ENCODE measurements at regions not wholly inside any gene's neighbourhood (a gene's known extent, or its start where the extent isn't known, plus 50 kb on each side); places are given as distances from the start of the nearest gene placed in this dataset.

DNA sequence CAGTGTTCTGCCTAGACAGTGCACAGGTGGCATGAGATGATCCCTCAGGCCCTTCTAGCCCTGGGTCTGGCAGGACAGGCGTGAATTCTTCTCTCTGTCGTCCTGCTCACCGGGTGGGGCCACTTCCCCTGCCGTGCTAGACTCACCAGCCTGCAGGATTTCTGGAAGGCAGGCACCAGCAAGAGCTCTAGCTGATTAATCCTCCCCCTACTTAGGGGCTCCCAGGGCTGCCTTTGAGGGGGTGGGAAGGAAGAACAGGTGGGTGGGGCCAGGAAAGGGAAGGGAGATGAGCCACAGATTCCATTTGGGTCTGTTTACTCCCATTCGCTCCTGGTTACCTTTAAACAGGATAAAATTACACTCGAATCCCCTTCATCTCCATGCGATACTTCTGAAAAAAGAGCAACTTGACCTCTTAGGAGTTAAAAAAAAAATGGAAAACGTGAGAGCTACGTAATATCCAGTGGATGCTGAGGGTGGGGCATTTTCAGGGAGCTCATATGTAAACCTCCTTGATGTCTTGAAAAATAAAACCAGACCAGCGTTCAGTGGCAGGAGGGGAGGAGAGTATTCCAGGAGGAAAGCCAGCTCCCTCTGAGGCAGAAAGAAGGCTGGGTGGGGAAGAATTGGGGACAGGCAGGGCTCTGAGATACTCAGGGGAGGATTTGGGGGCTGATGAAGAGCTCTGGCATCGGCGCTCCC lies 665.5 kb downstream of the PTPRU start:
- no peak for DNase-seq

DNA sequence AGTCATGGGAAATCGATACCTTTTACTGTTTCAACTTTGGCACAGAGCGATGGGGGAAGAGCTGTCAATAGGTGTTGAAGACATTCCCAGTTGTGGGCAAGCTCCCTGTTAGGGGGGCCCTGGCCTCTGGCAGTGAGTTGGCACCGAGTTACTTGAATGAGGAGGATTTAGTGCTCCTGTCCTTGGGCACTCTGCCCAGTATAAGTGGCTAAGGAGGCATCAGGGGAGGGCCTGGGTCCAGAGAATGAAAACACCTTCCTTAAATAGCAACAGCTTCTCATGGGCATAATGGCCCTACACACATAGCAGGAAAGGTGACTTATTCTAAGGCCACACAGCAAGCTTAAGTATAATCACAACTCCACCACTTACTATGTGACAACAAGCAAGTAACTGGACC lies 664.4 kb downstream of the PTPRU start:
- no peak for DNase-seq

DNA sequence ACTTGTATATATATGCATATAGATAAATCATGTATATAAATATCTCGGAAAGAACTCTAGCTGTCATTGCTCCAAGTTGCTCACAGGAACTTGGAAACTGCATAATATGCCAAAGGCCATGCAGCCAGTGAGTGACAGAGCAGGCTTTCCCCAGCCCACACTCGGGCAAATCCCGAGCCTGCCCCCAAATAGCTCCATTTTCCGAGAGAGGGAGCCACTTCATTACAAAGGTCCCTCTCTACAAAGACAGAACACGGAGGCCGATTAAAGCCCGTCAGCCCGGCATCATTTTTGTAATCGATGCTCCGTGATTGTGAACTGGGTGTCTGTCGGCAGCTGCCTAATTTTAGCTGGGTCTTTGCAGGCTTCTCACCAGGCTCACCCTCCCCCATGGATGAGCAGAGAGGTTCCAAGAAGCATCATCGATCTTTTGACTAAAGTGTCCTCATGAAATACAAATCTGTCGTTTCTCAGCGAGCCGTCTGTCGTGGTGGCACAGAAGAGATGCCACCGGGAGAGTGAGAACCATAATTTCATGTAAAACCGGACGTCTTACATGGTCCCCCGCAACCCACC lies 663.9 kb downstream of the PTPRU start:
- DNase-seq = no peak

DNA sequence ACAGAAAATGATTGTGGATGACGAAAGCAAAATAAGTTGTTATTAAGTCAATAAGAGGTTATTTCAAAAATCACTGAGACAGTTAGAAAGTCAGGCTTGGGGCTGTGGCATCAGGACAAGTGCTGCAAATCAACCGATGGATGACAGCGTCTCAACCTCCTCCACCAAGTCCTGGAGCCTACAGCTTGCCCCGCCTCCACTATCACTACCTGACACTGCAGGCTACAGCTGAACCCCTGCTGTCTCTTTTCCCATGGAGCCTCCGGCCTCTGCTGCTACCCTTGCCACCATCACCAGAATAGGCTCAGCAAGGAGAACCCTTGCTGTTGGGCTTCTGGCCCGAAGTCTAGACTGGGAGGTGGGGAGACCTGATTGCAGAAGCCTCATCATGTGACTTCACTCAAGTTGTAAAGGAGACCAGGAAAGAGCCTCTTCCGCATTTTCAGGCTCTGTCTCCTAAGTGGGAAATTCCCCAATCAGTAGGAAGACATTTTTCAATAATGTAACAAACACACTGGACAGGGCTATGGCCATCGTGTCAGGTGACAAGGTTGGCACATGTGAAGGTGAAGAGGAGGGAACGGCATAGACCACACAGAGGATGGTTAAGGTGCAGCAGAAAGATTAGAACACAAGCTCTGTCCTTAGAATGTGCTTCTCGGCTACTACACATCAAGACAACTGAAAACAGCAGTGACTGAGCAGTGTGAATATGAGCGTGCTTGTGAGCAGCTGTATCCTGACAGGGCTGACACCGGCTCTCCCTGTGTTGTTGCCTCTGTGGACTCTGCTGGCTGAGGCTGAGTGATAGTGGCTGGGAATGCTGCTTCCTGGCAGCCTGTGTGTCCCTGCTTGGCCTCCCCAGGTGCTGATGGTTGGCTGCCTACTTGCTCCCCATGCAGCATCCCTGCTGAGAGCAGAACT lies 660.7 kb downstream of the PTPRU start:
- no peak for DNase-seq

DNA sequence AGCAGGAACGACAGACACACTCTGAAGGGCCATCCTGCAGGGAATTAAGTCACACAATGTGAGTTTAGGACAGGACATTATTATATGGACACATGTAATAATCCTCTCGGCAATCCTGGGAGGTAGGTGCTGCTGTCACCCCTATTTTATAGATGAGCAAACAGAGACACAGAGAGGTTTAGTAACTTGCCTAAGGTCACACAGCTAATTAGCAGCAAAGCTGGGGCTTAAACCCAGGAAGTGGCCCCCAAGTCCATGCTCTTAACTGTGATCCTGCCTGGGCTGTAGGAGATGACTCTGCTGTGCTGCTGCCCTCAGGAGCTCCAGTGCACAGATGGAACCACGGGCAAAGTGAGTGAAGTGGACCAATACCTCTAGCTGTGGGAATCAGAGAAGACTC lies 660.0 kb downstream of the PTPRU start:
- DNase-seq = no peak

DNA sequence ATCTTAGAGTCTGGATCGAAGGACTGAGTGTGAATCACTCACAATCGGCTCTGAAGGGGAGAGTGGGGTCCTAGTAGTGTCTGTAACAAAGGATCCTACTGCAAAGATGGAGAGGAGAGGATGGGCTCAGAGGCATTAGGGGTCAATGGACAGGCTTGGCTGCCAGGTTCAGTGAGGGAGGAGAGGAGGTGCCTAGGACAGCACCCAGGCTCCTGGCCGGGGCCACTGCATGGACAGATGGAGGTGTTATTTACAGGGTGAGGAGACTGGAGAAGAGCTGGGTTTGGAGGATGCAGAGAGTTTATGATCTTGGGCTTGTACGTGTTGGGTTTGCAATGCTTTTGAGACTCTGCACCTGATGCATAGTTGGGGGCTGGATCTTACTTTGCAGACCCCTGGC lies 658.9 kb downstream of the PTPRU start:
- no peak for DNase-seq

DNA sequence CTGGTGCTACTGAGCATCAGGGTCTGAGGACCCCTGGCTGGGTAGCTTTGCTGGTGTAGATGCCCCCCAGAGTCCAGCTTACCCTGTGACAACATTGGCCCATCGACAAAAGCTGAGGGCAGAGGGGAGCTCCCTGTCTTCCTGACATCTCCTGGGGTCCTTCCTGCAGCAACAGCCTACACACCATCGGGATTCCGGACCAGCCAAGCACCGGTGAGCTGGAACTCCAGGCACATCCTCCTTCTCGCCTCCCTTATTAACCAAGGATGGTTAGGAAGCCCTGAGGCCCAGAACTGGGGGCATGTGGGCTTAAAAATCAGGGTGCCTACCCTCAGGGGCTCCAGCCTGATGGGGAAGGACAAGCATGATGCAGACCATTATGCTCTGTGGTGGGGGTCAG lies 658.0 kb downstream of the PTPRU start:
- DNase-seq = no peak

DNA sequence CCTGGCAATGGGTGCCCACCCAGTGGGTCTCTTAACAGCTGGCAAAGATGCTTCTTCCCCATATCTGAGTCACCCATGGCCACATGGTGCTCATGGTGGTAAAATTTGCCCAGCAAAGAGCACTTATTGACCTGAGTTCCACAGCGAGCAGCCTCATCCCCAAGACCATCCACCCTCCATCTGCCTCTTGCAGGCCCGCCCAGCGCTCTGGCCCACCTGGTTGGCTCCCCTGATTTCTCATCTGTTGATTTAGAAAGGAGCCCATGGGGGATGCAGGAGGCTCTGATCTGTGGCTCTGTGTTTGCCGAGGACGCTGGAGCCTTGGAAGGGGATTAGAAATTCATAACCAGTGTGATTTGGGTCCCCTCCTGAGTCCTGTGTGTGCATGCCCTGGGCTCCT lies 657.5 kb downstream of the PTPRU start:
- no peak for DNase-seq

DNA sequence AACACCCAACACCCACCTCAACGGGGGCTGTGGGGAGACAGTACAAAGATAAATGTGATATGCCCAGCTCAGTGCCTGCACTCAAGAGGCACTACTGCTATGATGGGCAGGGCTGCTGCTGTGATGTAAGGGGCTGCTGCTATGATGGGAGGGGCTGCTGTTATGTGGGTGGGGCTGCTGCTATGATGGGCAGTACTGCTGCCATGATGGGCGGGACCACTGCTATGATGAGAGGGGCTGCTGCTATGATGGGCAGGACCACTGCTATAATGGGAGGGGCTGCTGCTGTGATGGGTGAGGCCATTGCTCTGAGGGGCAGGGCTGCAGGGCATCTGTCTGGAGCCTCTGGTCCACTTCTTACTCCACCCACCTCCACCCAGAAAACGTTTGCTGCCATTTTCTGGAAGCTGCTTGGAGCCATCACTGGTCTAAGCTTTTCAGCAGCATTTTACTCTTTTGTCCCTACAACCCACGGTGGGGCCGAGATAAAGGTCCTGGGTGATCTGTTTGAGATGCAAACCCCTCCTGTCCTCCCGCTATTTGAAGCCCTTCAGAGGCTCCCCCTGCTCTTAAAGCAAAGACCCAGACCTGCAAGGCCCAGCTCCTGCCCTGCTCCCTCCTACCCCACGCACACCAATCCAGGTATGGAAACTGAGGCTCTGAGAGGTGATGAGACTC lies 656.9 kb downstream of the PTPRU start:
- no peak for DNase-seq

DNA sequence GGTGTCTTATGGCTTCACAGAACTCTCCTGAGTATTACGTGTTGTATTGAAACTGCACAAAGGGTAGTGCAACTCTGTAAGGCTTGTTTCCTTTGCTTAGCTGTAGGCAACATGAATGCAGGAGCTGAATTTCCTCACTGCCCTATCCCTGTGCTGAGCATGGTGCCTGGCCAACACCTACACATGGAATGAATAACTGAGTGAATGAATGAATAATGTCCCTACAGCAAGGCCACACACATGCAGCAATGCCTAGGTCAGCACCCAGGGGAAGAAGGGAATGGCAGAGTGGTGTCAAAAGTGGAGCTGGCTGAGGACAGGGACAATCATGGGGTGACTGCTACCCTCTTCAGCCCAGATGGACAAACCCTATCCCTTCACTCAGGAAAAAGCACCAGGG lies 655.9 kb downstream of the PTPRU start:
- DNase-seq = no peak

DNA sequence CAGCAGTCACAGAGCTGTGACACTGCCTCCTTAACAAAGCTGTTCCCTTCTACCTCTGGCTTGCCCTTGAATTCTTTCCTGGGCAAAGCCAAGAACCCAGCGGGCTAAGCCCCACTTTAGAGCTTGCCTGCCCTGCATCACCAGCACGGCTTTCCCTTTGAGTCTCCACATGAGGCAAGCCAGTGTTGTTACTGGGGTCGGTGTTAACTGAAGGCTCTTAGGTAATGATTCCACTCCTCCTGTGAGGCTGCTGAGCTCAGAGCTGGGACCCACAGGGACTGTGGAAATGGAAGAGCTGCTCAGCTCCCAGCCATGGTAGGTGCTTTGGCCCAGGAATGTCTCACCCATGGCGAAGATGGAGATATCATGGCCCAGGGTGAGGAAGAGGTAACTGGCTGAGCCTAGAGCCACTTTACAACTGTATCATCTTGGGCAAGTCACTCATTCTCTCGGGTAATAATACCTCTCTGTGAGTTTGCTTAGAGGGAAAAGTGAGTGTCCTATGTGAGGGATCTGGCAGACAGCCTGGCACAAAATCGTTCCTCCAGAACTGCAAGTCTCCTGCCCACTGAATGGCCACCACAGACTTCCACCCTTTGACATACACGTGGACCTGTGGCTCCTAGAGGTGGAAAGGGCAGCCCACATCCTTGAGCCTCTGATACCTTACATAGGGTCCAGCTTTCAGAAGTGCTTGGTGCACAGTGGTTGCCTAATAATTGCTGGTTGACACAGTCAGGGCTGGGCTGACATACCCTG lies 654.1 kb downstream of the PTPRU start:
- DNase-seq = no peak

DNA sequence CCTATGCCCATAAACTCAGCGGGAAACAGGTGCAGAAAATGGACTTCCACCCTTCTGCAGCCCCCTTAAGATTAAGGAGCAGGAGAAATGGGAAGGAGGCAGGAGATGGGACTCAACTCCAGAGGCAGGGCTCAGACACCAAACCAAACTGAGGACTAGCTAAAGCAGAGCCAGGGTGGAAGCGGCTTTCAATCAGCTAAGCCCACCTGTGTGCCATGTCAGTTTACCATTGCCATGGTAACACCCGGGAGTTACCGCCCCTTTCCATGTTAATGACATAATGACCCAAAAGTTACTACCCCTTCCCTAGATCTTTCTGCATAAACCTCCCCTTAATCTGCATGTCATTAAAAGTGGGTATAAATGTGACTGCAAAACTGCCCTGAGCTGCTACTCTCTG lies 653.5 kb downstream of the PTPRU start:
- no peak for DNase-seq

DNA sequence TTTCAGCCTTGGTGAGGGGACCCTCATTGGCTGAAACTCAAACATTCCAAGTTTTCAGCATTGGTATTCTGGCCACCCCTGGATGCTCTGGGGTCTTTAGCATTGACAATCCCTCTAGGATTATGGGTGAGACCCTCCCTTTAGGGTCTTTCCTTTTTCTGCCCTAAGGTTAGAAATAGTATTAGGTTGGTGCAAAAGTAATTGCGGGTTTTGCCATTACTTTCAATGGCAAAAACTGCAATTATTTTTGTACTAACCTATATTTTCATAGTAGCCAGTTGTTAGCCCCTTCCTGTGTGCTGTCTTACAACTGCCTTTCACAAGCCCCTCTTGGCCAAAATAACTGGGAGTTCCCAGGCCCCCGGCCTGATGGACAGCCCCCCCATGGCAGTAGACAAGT lies 648.4 kb downstream of the PTPRU start:
- DNase-seq = no peak

DNA sequence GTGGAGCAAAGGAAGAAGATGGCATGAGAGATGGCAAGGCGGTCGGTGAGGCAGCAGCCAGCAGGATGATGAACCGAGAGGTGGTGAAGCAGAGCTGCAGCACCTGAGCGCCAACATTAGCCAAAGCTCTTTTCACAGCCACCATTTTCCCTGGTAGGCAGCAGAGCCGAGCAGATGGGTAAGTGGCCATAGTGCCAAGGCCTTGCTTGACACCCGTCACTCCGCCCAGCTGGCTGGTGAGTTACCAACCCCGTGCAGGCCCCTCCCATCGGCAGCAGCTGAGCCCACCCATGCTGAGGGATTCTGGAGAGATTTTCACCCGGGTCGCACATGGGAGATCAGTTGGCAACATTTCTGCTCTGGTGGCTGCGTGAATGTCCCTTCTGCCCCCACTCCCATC lies 647.7 kb downstream of the PTPRU start:
- no peak for DNase-seq

DNA sequence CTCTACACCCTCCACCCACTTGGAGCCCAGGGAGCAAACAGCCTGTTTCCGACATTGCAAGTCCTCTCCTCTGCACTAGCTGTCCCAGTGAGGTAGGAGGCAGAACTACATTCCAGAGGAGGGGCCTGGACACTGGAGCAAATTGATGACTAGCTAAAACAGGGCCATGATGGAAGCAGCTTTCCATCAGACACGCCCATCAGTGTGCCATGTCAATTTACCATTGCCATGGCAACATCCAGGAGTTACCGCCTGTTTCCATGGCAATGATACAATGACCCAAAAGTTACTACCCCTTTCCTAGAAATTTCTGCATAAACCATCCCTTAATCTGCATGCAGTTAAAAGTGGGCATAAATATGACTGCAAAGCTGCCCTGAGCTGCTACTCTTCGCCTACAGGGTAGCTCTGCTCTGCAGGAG lies 647.1 kb downstream of the PTPRU start:
- DNase-seq = no peak

DNA sequence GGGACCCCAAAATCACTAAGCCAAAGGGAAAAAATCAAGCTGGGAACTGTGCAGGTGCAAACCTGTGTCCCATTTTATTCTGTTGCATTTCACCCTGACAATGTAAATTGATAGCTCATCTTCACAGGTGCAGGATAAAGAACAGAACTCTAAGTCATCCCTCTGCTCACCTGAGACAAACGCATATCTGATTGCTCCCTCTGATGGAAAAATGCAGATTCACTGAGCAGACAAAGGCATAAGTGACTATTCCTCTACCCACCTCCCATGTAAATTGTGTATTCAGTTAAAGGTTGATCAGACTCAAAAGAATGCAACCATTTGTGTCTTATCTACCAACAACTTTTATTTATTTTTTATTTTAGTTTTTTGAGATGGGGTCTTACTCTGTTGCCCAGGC lies 644.2 kb downstream of the PTPRU start:
- no peak for DNase-seq

DNA sequence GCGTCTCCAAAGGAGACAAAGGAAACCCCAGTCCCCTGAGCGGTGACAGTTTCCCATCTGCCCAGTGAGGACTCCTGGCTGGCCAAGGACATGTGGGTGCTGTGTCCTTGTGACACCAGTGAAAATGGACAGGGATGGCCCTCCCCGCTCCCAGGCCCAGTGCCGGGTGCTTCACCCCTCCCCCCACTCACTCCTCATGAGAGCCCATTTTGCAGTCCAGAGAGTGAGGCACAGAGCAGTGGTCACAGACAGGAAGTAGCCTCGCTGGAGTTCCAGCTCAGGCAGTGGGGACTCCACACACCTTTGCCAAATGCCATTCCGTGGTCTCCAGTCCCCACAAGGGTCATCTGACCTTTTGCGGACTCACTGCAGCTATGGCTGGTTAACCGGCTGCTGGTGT lies 642.9 kb downstream of the PTPRU start:
- no peak for DNase-seq

DNA sequence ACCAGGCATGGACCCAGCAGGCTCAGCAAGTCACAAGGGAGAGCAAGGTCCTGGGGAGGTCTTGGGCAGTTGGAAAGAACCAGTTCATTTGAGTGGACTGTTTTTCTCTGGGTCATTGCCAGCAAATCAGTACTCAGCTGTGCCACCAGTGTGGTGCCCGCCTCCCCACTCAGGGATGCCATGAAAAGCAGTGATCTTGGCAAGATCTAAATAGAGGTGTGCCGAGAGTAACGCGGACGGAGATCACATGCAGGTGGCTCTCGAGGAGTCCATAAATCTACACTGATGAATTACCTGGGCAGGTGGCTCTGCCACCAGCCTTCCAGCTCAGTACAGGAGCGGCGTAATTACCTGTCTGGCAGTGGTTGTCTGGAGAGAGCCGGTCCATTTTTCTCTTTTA lies 642.2 kb downstream of the PTPRU start:
- no peak for DNase-seq

DNA sequence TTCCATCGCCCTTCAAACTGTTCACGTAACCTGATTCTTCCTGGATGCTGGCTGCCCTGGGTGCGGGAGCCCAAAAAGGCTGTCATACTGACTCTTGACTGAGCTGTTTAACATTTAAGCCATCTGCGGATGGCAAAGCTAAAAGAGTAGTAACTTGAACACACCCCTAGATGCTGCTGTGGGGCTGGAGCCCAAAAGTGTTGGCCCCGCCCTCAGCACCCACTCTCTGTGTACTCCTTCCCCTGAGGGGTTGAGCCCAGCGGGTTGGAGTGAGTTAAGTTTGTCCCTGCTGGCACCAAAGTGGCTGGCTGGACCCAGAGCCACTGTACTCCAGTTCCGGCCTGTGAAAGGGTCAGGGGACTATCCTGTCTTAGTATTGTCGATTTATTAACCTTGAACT lies 640.6 kb downstream of the PTPRU start:
- no peak for DNase-seq

DNA sequence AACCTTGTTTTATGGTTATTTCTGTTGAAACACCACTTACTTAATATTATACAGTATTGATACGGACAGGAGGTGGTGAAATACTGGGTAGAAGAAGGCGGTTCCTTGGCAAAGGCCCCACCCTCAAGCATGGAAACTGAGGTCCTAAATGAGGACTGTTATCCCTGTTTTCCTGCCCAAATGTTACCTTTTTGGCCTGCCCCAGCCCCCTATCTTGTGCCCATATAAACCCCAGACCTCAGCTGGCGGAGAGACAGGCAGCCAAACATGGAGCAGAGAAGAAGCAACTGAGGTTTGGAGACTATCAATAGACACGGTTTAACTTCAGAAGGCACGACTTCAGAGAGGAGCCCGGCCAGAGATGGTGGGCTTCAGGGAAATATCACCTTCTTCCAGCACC lies 640.1 kb downstream of the PTPRU start:
- DNase-seq = no peak

DNA sequence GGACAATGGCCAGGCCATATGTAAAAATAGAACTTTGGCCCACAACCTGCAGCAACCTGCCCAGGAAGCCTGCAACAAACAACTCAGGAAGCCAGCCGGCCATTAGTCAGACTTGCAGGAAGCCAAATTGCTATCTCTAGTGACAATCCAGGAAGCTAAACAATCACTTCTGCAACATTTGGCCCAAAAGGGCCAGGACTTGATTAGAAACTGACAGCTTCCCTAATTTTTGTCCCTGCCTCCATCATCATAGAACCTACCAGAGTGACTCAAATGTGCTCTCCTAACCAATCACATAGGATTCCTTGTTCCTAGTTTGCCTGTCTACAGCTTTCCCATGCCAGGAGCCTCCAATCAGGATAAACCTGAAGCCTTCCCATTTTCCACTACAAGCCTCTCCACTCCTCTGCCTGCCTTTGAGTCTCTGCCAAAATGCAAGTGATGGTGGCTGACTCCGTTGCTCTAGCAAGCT lies 639.3 kb downstream of the PTPRU start:
- peak; percentile 23 for DNase-seq

DNA sequence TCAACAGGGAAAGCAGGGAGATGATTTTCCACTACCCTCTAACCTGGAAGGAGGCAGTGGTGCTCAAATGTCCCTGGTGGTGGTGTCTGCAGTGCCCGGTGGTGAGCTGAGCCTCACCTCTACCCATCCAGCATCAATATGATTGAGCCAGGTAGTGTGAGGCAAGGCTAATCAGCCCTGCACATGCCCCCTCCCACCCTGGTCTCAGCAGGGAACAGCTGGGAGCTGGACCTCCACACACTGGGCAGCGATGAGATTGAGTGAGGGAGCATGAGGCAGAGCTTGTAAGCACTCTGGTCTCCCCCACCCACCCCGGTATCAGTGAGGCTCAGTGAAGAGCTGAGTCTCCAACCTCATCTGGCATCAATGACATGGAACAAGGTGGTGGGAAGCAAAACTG lies 634.3 kb downstream of the PTPRU start:
- DNase-seq = no peak

DNA sequence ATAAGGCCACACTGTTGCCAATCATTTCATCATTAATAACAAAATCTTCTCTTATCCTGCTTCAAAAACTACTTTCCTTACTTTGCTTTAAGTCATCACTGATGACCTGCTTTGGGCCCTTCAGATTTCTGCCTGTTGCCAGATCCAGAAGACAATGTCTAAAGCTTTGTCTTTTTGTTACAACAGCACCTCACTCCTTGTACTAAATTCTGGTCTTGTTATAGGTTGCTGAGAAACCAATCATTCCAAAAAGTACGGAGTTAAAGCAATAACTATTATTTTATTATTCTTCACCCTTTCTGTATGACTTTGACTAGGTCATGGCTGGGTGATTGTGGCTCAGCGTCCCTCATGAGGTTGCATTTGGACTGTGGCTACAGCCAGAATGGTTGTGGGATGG lies 633.5 kb downstream of the PTPRU start:
- no peak for DNase-seq

All from NCI-H1694 (cell line).